HEK293T (cell line): ENCODE measurements at regions not wholly inside any gene's neighbourhood (a gene's known extent, or its start where the extent isn't known, plus 50 kb on each side); places are given as distances from the start of the nearest gene placed in this dataset.

ENCODE experiments used
- ARNT ChIP-seq: fragments of 450-650 bp; IDR thresholded peaks from 2 replicates; pipeline ENCODE4 v1.6.1; 2017; ENCODE audit warnings: mild to moderate bottlenecking
- BHLHE40 ChIP-seq: fragments of 450-650 bp; IDR thresholded peaks from 2 replicates; pipeline ENCODE4 v1.6.1; 2016; ENCODE audit warnings: mild to moderate bottlenecking, moderate library complexity, borderline replicate concordance
- ELF4 ChIP-seq: fragments of 450-650 bp; IDR thresholded peaks from 2 replicates; pipeline ENCODE4 v1.6.1; 2017; ENCODE audit warnings: antibody characterized with exemption
- FOXA1 ChIP-seq: fragments of 450-650 bp; IDR thresholded peaks from 2 replicates; pipeline ENCODE4 v1.6.1; 2016; ENCODE audit warnings: mild to moderate bottlenecking
- FOXK2 ChIP-seq: fragments of 450-650 bp; IDR thresholded peaks from 2 replicates; pipeline ENCODE4 v1.6.1; 2016; ENCODE audit warnings: mild to moderate bottlenecking
- HDGF ChIP-seq: fragments of 450-650 bp; IDR thresholded peaks from 2 replicates; pipeline ENCODE4 v1.6.1; 2017; ENCODE audit warnings: antibody characterized with exemption, borderline replicate concordance
- L3MBTL2 ChIP-seq: fragments of 450-650 bp; conservative IDR thresholded peaks from 2 replicates; pipeline ENCODE4 v1.6.1; 2016; ENCODE audit warnings: mild to moderate bottlenecking
- LEF1 ChIP-seq: fragments of 450-650 bp; IDR thresholded peaks from 2 replicates; pipeline ENCODE4 v1.6.1; 2017; ENCODE audit warnings: mild to moderate bottlenecking, borderline replicate concordance
- NFRKB ChIP-seq: fragments of 450-650 bp; IDR thresholded peaks from 2 replicates; pipeline ENCODE4 v1.6.1; 2016; ENCODE audit warnings: mild to moderate bottlenecking, moderate library complexity
- PKNOX1 ChIP-seq: fragments of 450-650 bp; IDR thresholded peaks from 2 replicates; pipeline ENCODE4 v1.6.1; 2016
- SP1 ChIP-seq: fragments of 450-650 bp; IDR thresholded peaks from 2 replicates; pipeline ENCODE4 v1.6.1; 2017
- SUZ12 ChIP-seq: fragments of 450-650 bp; IDR thresholded peaks from 2 replicates; pipeline ENCODE4 v1.6.1; 2016; ENCODE audit warnings: mild to moderate bottlenecking
- TARDBP ChIP-seq: fragments of 450-650 bp; IDR thresholded peaks from 2 replicates; pipeline ENCODE4 v1.6.1; 2016

GRCh38 chr5:90131383-90132133 lies 278.0 kb downstream of the CETN3 start:
- no peak for TF ChIP-seq FOXK2
- no peak for TF ChIP-seq SUZ12
- TF ChIP-seq PKNOX1: no peak
- no peak for TF ChIP-seq ARNT
- no peak for TF ChIP-seq SP1
- no peak for TF ChIP-seq FOXA1
- TF ChIP-seq BHLHE40: no peak
- TF ChIP-seq HDGF: no peak
- TF ChIP-seq NFRKB: no peak
- no peak for TF ChIP-seq LEF1
- TF ChIP-seq TARDBP: no peak
- no peak for TF ChIP-seq ELF4
- no peak for TF ChIP-seq L3MBTL2
